Stimulated activated CD4-positive, alpha-beta T cell treated with anti-CD3 and anti-CD28 coated beads, Interleukin-4, amount 100 ng/mL, for 24 hours (primary cell): ENCODE measurements at regions not wholly inside any gene's neighbourhood (a gene's known extent, or its start where the extent isn't known, plus 50 kb on each side); places are given as distances from the start of the nearest gene placed in this dataset.
"Not testable (repeated sequence)": the region's sequence is repeated elsewhere in the genome, so short reads cannot be mapped to it uniquely, and the experiment has no call there.

Experiments used
- DNase-seq: peaks from one replicate; pipeline ENCODE4 v3.0.0-alpha.2; 2020

GRCh38 chr9:78121488-78121887, 89.9 kb upstream of the GNAQ start:
- DNase-seq, result peak; percentile 55

GRCh38 chr9:78118742-78119473, 87.3 kb upstream of the GNAQ start:
- DNase-seq, result peak; percentile 6

GRCh38 chr9:78115073-78115472, 83.5 kb upstream of the GNAQ start:
- peak; percentile 8 for DNase-seq

GRCh38 chr9:78114581-78114980, 83.0 kb upstream of the GNAQ start:
- no peak for DNase-seq

GRCh38 chr9:78112406-78112805, 80.8 kb upstream of the GNAQ start:
- DNase-seq, result no peak

- DNase-seq, result no peak
Observed at GRCh38 chr9:78112004-78112403, 80.4 kb upstream of the GNAQ start.

GRCh38 chr9:78109075-78109474, 77.5 kb upstream of the GNAQ start:
- no peak for DNase-seq

GRCh38 chr9:78106586-78106985, 75.0 kb upstream of the GNAQ start:
- DNase-seq, result peak; percentile 8

GRCh38 chr9:78103971-78104433, 72.4 kb upstream of the GNAQ start:
- DNase-seq, result no peak

- no peak for DNase-seq
Observed at GRCh38 chr9:78101247-78101646, 69.6 kb upstream of the GNAQ start.

- DNase-seq, result no peak
Observed at GRCh38 chr9:78097541-78097940, 65.9 kb upstream of the GNAQ start.

- DNase-seq, result no peak
Observed at GRCh38 chr9:78091731-78092130, 60.1 kb upstream of the GNAQ start.

- no peak for DNase-seq
Observed at GRCh38 chr9:78089111-78089510, 57.5 kb upstream of the GNAQ start.

GRCh38 chr9:78088190-78088589, 56.6 kb upstream of the GNAQ start:
- DNase-seq, result not testable (repeated sequence)
